HCT116 (cell line): ENCODE measurements at regions not wholly inside any gene's neighbourhood (a gene's known extent, or its start where the extent isn't known, plus 50 kb on each side); places are given as distances from the start of the nearest gene placed in this dataset.

Source experiments
- ATAC-seq: fragments of 200-7000 bp; cut with Tn5 transposase; 2 replicates; pipeline ENCODE4 v1.9.1; 2020; ENCODE audit warnings: mild to moderate bottlenecking, moderate library complexity
- BruUV-seq: library from RNA; stranded (reverse); fragments of 400-500 nt; replicated peaks from 2 replicates; lab custom pipeline; 2021; lab: Mats Ljungman, UMichigan
- CTCF ChIA-PET: fragments of 300-600 bp; sonication (Branson Sonifier 250); formaldehyde crosslinking; loops from one replicate; lab custom pipeline; 2021; ENCODE audit warnings: antibody characterized with exemption; lab: Charles Lee
- POLR2A ChIA-PET: fragments of 300-600, 350-600 bp; sonication (Branson Sonifier 250); formaldehyde crosslinking; loops from one replicate; lab custom pipeline; 2021; ENCODE audit warnings: antibody characterized with exemption; lab: Charles Lee
- RAD21 ChIA-PET, 2 experiments: fragments of 300-600 bp; sonication (Branson Sonifier 250); formaldehyde crosslinking; loops; one replicate each; lab custom pipeline; 2023; ENCODE audit warnings: low total read pairs in 2 of 2; ENCODE audit not compliant: uncharacterized antibody in 2 of 2, unreplicated experiment in 2 of 2, low non-redundant PET in 1 of 2; lab: Charles Lee
- DNase-seq: peaks from one replicate; pipeline ENCODE4 v3.0.0-alpha.2; 2010; ENCODE audit warnings: low read depth, low spot score
- H2AFZ ChIP-seq: fragments of 200-600 bp; shearing (Covaris generic), sonication (generic); 2 replicates; pipeline ENCODE4 v1.6.1; 2017; ENCODE audit warnings: low read depth, mixed run types, mixed read lengths, antibody characterized with exemption, low read length; ENCODE audit not compliant: poor library complexity, severe bottlenecking
- H3K27ac ChIP-seq: 2 replicates; pipeline ENCODE4 v1.5.1; 2012; ENCODE audit warnings: low read depth, low read length
- H3K27me3 ChIP-seq: fragments of 200-600 bp; sonication (generic); 2 replicates; pipeline ENCODE4 v1.6.1; 2016; ENCODE audit warnings: mixed run types, low read length, mixed read lengths; ENCODE audit not compliant: insufficient read depth
- H3K36me3 ChIP-seq, 2 experiments: fragments of 200-500 bp in 1 of 2; fragments of 200-600 bp in 1 of 2; sonication (Bioruptor generic) in 1 of 2; sonication (generic) in 1 of 2; 2 replicates each; pipeline versions ENCODE4 v1.5.1 to v1.6.1; 2014 to 2016; ENCODE audit warnings: low read length in 2 of 2, inconsistent platforms in 1 of 2, mixed read lengths in 1 of 2, mixed run types in 1 of 2; ENCODE audit not compliant: insufficient read depth in 2 of 2, control insufficient read depth in 1 of 2
- H3K4me1 ChIP-seq, 2 experiments: fragments of 200-600 bp in 1 of 2; sonication (generic) in 1 of 2; 2 replicates each; pipeline versions ENCODE4 v1.5.1 to v1.6.1; 2012 to 2017; ENCODE audit warnings: low read length in 2 of 2, inconsistent platforms in 1 of 2, mild to moderate bottlenecking in 1 of 2, mixed read lengths in 1 of 2, mixed run types in 1 of 2, moderate library complexity in 1 of 2; ENCODE audit not compliant: insufficient read depth in 2 of 2, control insufficient read depth in 1 of 2
- H3K4me2 ChIP-seq: fragments of 200-600 bp; sonication (generic); 2 replicates; pipeline ENCODE4 v1.6.1; 2017; ENCODE audit warnings: mixed run types, low read length, mixed read lengths
- H3K4me3 ChIP-seq, 2 experiments: fragments of 200-600 bp in 1 of 2; sonication (generic) in 1 of 2; replicated peaks in 1 of 2; 2 replicates each; pipeline ENCODE4 v1.5.1; 2011 to 2016; ENCODE audit warnings: low read length in 2 of 2, control low read depth in 1 of 2, low read depth in 1 of 2, mild to moderate bottlenecking in 1 of 2, mixed read lengths in 1 of 2, mixed run types in 1 of 2
- H3K79me2 ChIP-seq: fragments of 200-600 bp; sonication (generic); 2 replicates; pipeline ENCODE4 v1.6.1; 2017; ENCODE audit warnings: mild to moderate bottlenecking, mixed run types, low read length, moderate library complexity, mixed read lengths; ENCODE audit not compliant: insufficient read depth
- H3K9ac ChIP-seq: fragments of 200-600 bp; sonication (generic); 2 replicates; pipeline ENCODE4 v1.6.1; 2016; ENCODE audit warnings: low read length, mixed read lengths
- H3K9me2 ChIP-seq: fragments of 200-600 bp; sonication (generic), shearing (Covaris generic); 2 replicates; pipeline ENCODE4 v1.6.1; 2017; ENCODE audit warnings: mixed run types, mild to moderate bottlenecking, moderate library complexity; ENCODE audit not compliant: insufficient read depth
- H3K9me3 ChIP-seq, 2 experiments: fragments of 200-500 bp in 1 of 2; fragments of 200-600 bp in 1 of 2; sonication (Bioruptor generic) in 1 of 2; sonication (generic) in 1 of 2; 2 replicates each; pipeline ENCODE4 v1.6.1; 2014 to 2017; ENCODE audit warnings: low read length in 2 of 2, mixed read lengths in 2 of 2, inconsistent platforms in 1 of 2, low read depth in 1 of 2, mild to moderate bottlenecking in 1 of 2, mixed run types in 1 of 2, moderate library complexity in 1 of 2; ENCODE audit not compliant: control insufficient read depth in 1 of 2, insufficient read depth in 1 of 2
- H4K20me1 ChIP-seq: fragments of 200-600 bp; sonication (generic), shearing (Covaris generic); 2 replicates; pipeline ENCODE4 v1.6.1; 2017; ENCODE audit warnings: mixed run types, mild to moderate bottlenecking, moderate library complexity; ENCODE audit not compliant: insufficient read depth
- CEBPB ChIP-seq: IDR thresholded peaks from 2 replicates; pipeline ENCODE4 v1.6.1; 2012; ENCODE audit warnings: low read depth
- POLR2A ChIP-seq: IDR thresholded peaks from 2 replicates; pipeline ENCODE4 v1.7.0; 2011; ENCODE audit warnings: borderline replicate concordance; ENCODE audit not compliant: insufficient read depth, insufficient read length; ENCODE audit errors: extremely low read depth
- POLR2AphosphoS5 ChIP-seq: IDR thresholded peaks from 2 replicates; pipeline ENCODE4 v1.6.1; 2011; ENCODE audit warnings: mild to moderate bottlenecking, low read depth, low read length, moderate library complexity
- TCF7L2 ChIP-seq: IDR thresholded peaks from 2 replicates; pipeline ENCODE4 v1.7.0; 2011; ENCODE audit warnings: borderline replicate concordance, inconsistent platforms; ENCODE audit not compliant: insufficient read depth, insufficient read length; ENCODE audit errors: extremely low read depth
- YY1 ChIP-seq: IDR thresholded peaks from 2 replicates; pipeline ENCODE4 v1.6.1; 2011; ENCODE audit warnings: low read length, low read depth, moderate library complexity, mild to moderate bottlenecking; ENCODE audit not compliant: insufficient replicate concordance; ENCODE audit errors: extremely low read depth
- intact Hi-C: fragments of 100-400 bp; cut with micrococcal nuclease; formaldehyde crosslinking; loops from 2 replicates; pipeline ENCODE4 v1.10.0; 2022

GRCh38 chr3:102883515-102883914, 448.7 kb downstream of the ZPLD1 start:
- Histone ChIP-seq H4K20me1 (no peaks in the 10 kb centered on the region), H3K9me3 (no peaks in the 10 kb centered on the region), H3K4me1 (no peaks in the 10 kb centered on the region)
- no TSS peak for BruUV-seq
- TF ChIP-seq POLR2A (no peak), TCF7L2 (no peak), CEBPB (no peak), YY1 (no peak)
- TF ChIP-seq, all 23 proteins: peak for 0
- no peak overlapping the region for H3K4me3 ChIP-seq
- ATAC-seq, result no peak
- no peak overlapping the region for H3K27ac ChIP-seq
- no peaks in the 10 kb centered on the region for H3K79me2 ChIP-seq
- ChIA-PET POLR2A (no interaction called here), RAD21 (no interaction called here), CTCF (no interaction called here)
- H3K36me3 ChIP-seq, result no peaks in the 10 kb centered on the region
- no peaks in the 10 kb centered on the region for H3K27me3 ChIP-seq
- H3K9me2 ChIP-seq, result no peaks in the 10 kb centered on the region
- no peak overlapping the region for H3K4me2 ChIP-seq
- intact Hi-C loops, result no loop called here
- no peak overlapping the region for H2AFZ ChIP-seq
- H3K9ac ChIP-seq, result no peak overlapping the region
- DNase-seq, result no peak

- no peaks in the 10 kb centered on the region for H3K4me1 ChIP-seq
- no peak for TF ChIP-seq POLR2AphosphoS5
- H3K4me2 ChIP-seq, result no peak overlapping the region
- ATAC-seq (no peak), DNase-seq (no peak)
- no peaks in the 10 kb centered on the region for H3K9me2 ChIP-seq
- H3K9ac ChIP-seq, result no peak overlapping the region
- RAD21 ChIA-PET, result no interaction called here
- H3K9me3 ChIP-seq, result no peaks in the 10 kb centered on the region
- no peak overlapping the region for H3K27ac ChIP-seq
- H3K4me3 ChIP-seq, result no peak overlapping the region
- no peaks in the 10 kb centered on the region for H3K27me3 ChIP-seq
- POLR2A ChIA-PET, result no interaction called here
- H2AFZ ChIP-seq, result no peak overlapping the region
- CTCF ChIA-PET, result no interaction called here
- no peaks in the 10 kb centered on the region for H3K36me3 ChIP-seq
- no peaks in the 10 kb centered on the region for H4K20me1 ChIP-seq
- H3K79me2 ChIP-seq, result no peaks in the 10 kb centered on the region
- no TSS peak for BruUV-seq
- intact Hi-C loops, result no loop called here
Measured at GRCh38 chr3:102885289-102885688, 450.5 kb downstream of the ZPLD1 start.
